ENCODE measurements at regions not wholly inside any gene's neighbourhood (a gene's known extent, or its start where the extent isn't known, plus 50 kb on each side); places are given as distances from the start of the nearest gene placed in this dataset.

GRCh38 chr6:133681891-133682290, 207.0 kb upstream of the TCF21 start:
- TF ChIP-seq, protein P1, sequence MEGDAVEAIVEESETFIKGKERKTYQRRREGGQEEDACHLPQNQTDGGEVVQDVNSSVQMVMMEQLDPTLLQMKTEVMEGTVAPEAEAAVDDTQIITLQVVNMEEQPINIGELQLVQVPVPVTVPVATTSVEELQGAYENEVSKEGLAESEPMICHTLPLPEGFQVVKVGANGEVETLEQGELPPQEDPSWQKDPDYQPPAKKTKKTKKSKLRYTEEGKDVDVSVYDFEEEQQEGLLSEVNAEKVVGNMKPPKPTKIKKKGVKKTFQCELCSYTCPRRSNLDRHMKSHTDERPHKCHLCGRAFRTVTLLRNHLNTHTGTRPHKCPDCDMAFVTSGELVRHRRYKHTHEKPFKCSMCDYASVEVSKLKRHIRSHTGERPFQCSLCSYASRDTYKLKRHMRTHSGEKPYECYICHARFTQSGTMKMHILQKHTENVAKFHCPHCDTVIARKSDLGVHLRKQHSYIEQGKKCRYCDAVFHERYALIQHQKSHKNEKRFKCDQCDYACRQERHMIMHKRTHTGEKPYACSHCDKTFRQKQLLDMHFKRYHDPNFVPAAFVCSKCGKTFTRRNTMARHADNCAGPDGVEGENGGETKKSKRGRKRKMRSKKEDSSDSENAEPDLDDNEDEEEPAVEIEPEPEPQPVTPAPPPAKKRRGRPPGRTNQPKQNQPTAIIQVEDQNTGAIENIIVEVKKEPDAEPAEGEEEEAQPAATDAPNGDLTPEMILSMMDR (IDR thresholded peaks at IDR 0.05) = no peak
- no peak for TF ChIP-seq POLR2A (IDR thresholded peaks at IDR 0.05; ENCODE audit: low read depth)
- TF ChIP-seq EP300 (IDR thresholded peaks at IDR 0.05) = no peak
- TF ChIP-seq POLR2AphosphoS5 (IDR thresholded peaks at IDR 0.05) = no peak
